Heart right ventricle (tissue), 16 donors: ENCODE measurements at regions not wholly inside any gene's neighbourhood (a gene's known extent, or its start where the extent isn't known, plus 50 kb on each side); places are given as distances from the start of the nearest gene placed in this dataset.
"Not testable (repeated sequence)": the region's sequence is repeated elsewhere in the genome, so short reads cannot be mapped to it uniquely, and the experiment has no call there.

Experiments used
- ATAC-seq, 8 donors: fragments of 200-7000 bp; cut with Tn5 transposase; one replicate each; pipeline ENCODE4 v1.9.1; 2020; ENCODE audit warnings: mild to moderate bottlenecking in 8 of 8, moderate library complexity in 8 of 8, moderate number of reproducible peaks in 1 of 8
- DNase-seq, 2 donors: peaks; one replicate each; pipeline ENCODE4 v3.0.0-alpha.2; 2020
- H3K27ac ChIP-seq, 10 donors: fragments of 200-600 bp; sonication (generic) in 2 of 10; one replicate each; pipeline versions ENCODE4 v1.5.0 to v1.8.0; 2020 to 2022; ENCODE audit warnings: mild to moderate bottlenecking in 3 of 10
- H3K27me3 ChIP-seq, 7 donors: fragments of 200-600 bp; one replicate each; pipeline ENCODE4 v1.8.0; 2021 to 2022; ENCODE audit warnings: mild to moderate bottlenecking in 2 of 7
- H3K36me3 ChIP-seq, 9 donors: fragments of 200-600 bp; sonication (generic) in 1 of 9; one replicate each; pipeline versions ENCODE4 v1.5.0 to v1.8.0; 2020 to 2022; ENCODE audit warnings: mild to moderate bottlenecking in 2 of 9
- H3K4me1 ChIP-seq, 9 donors: fragments of 200-600 bp; sonication (generic) in 1 of 9; one replicate each; pipeline versions ENCODE4 v1.5.0 to v1.8.0; 2020 to 2022; ENCODE audit warnings: mild to moderate bottlenecking in 4 of 9
- H3K4me3 ChIP-seq, 10 donors: fragments of 200-600 bp; sonication (generic) in 2 of 10; one replicate each; pipeline versions ENCODE4 v1.5.0 to v1.8.0; 2020 to 2022; ENCODE audit warnings: mild to moderate bottlenecking in 7 of 10, moderate library complexity in 2 of 10
- H3K9me3 ChIP-seq, 11 donors: fragments of 200-600 bp in 10 of 11; sonication (generic) in 2 of 11; one replicate each; pipeline versions ENCODE4 v1.5.0 to v1.8.0; 2013 to 2022; ENCODE audit warnings: mild to moderate bottlenecking in 2 of 11, control low read depth in 1 of 11, moderate library complexity in 1 of 11
- WGBS, 2 donors: extraction: QIAGEN DNeasy Blood & Tissue Kit; methylation state at CpG; one replicate each; pipeline ENCODE4 v1.1.7; 2013; ENCODE audit warnings: inconsistent platforms in 1 of 2; 5-methylcytosine and 5-hydroxymethylcytosine counted together
- intact Hi-C, 10 donors: fragments of 100-400 bp; cut with DNase I; formaldehyde crosslinking; loops; one replicate each; pipeline versions ENCODE4 v1.11.1 to v1.14.2; 2022
- TF ChIP-seq, protein P1 (sequence below), 9 donors: fragments of 200-600 bp; sonication (generic) in 2 of 9; IDR thresholded peaks; one replicate each; pipeline versions ENCODE4 v1.5.0 to v1.8.0; 2021 to 2022; ENCODE audit warnings: antibody characterized with exemption in 9 of 9, mild to moderate bottlenecking in 5 of 9, moderate library complexity in 1 of 9
- donor health status: Arrhythmogenic right ventricular cardiomyopathy.
- donor health status: ischemic (EF 13 %, LVEDD 7.1; RV severe dilation, severe dysfunction).
- donor health status: healthy with polysubstance abuse.
- donor health status: DM: no; HTN: yes; CAD: no.
- donor health status: DM: no; HTN: no; CAD: no.
- donor health status: ischemic (EF 25% LVEDD 6.9; RV normal size, moderate dysfunction).
- donor health status: ischemic (EF 25% LVEDD 5.7; RV mildly dilated, moderate dysfunction).
- donor health status: healthy.
- donor health status: DM: yes; HTN: yes; CAD: no.
- donor health status: Ischemic cardiomyopathy.
- donor health status: ischemic (EF 35%, LVEDD 5.7; RV mildly dilated, moderate dysfunction).
- donor health status: nonischemic (EF 11% LVEDD 7.7; RV severe dilation, severe dysfunction).
- donor health status: DM: yes; HTN: yes; CAD: no.
- donor health status: PGD.
- donor health status: ischemic (EF 29% LVEDD 5.4; RV normal size, mild dysfunction).
- donor health status: nonischemic (EF 23%, LVEDD 6.1; RV moderate dilation, normal function).

- Histone ChIP-seq H3K4me3 (no peak overlapping the region), H3K9me3 (no peaks in the 10 kb centered on the region), H3K27me3 (no peaks in the 10 kb centered on the region), H3K27ac (no peak overlapping the region), H3K36me3 (no peaks in the 10 kb centered on the region), H3K4me1 (no peaks in the 10 kb centered on the region)
- ATAC-seq: no peak
- TF ChIP-seq, protein P1, sequence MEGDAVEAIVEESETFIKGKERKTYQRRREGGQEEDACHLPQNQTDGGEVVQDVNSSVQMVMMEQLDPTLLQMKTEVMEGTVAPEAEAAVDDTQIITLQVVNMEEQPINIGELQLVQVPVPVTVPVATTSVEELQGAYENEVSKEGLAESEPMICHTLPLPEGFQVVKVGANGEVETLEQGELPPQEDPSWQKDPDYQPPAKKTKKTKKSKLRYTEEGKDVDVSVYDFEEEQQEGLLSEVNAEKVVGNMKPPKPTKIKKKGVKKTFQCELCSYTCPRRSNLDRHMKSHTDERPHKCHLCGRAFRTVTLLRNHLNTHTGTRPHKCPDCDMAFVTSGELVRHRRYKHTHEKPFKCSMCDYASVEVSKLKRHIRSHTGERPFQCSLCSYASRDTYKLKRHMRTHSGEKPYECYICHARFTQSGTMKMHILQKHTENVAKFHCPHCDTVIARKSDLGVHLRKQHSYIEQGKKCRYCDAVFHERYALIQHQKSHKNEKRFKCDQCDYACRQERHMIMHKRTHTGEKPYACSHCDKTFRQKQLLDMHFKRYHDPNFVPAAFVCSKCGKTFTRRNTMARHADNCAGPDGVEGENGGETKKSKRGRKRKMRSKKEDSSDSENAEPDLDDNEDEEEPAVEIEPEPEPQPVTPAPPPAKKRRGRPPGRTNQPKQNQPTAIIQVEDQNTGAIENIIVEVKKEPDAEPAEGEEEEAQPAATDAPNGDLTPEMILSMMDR (IDR thresholded peaks at IDR 0.05): no peak
- DNase-seq: no peak
- intact Hi-C loops: no loop called here
- WGBS, 2 donors: 68 to 74% methylated on average over 2 of the region's 2 CpGs
These were observed 61.8 kb upstream of the FAT3 start for GRCh38 chr11:92162776-92163175.

DNA sequence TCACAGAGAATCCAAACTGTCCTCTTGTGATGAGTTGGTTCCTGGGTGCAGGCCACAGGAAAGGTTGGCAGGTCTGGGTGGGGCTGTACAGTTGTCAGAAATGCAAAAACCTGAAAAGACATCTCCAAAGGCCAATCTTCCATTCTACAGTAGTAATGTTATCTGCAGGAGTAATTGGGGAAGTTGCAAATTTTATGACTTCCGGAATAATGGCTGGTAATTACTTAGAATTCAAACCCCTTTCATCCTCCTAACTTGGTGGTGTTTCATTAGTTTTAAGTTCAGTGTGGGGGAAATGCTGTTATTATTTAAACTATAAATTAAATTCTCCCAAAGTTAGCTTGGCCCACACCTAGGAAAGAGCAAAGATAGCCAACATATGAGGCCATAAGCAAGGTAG lies 64.7 kb upstream of the FAT3 start:
- H3K4me1 ChIP-seq: no peaks in the 10 kb centered on the region
- H3K27me3 ChIP-seq: no peaks in the 10 kb centered on the region
- 83 to 89% methylated on average over 1 of the region's 1 CpG for WGBS, 2 donors
- no peaks in the 10 kb centered on the region for H3K36me3 ChIP-seq
- no peak for DNase-seq
- no peaks in the 10 kb centered on the region for H3K9me3 ChIP-seq
- no peak for ATAC-seq
- TF ChIP-seq, protein P1 (IDR thresholded peaks at IDR 0.05): no peak
- H3K27ac ChIP-seq: no peak overlapping the region
- intact Hi-C loops: no loop called here
- no peak overlapping the region for H3K4me3 ChIP-seq

DNA sequence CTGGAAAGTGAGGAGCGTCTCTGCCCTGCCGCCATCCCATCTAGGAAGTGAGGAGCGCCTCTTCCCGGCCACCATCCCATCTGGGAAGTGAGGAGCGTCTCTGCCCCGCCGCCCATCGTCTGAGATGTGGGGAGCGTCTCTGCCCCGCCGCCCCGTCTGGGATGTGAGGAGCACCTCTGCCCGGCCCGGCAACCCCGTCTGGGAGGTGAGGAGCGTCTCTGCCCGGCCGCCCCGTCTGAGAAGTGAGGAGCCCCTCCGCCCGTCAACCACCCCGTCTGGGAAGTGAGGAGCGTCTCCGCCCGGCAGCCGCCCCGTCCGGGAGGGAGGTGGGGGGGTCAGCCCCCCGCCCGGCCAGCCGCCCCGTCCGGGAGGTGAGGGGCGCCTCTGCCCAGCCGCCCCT lies 67.2 kb upstream of the FAT3 start:
- H3K9me3 ChIP-seq, intact Hi-C loops, H3K27ac ChIP-seq, H3K27me3 ChIP-seq, H3K4me3 ChIP-seq, ATAC-seq, H3K4me1 ChIP-seq, H3K36me3 ChIP-seq: not testable (repeated sequence)
- DNase-seq: peak in 1 of 2 donors; percentile 10
- WGBS, 2 donors: 94 to 96% methylated on average over 26 to 30 of the region's 35 CpGs

DNA sequence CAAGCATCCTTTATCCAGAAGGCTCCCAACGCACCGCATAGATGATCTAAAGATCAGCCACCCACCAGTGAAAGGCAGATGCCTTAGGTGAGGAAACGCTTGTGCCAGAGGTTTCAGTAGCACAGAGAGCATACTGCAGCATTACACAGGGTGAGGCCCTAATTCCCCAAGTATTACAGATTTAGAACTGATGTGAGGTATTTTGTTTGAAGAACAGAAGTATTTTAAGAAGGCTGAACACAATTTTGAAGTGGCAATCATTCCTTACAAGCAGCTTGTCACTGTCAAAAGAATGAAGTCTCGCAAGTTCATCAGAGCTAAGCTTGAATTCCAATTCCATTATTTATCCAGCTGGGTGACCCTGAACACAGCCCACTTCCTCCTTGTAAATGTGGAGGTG lies 70.0 kb upstream of the FAT3 start:
- Histone ChIP-seq H3K27ac (no peak overlapping the region), H3K4me1 (no peaks in the 10 kb centered on the region), H3K9me3 (no peaks in the 10 kb centered on the region), H3K36me3 (no peaks in the 10 kb centered on the region), H3K27me3 (peaks cover 0 to 9% (median 0%) of the 10 kb centered on the region in 7 donors), H3K4me3 (no peak overlapping the region)
- 58 to 59% methylated on average over 4 of the region's 4 CpGs for WGBS, 2 donors
- DNase-seq: no peak
- TF ChIP-seq, protein P1 (IDR thresholded peaks at IDR 0.05): no peak
- intact Hi-C loops: no loop called here
- ATAC-seq: no peak

DNA sequence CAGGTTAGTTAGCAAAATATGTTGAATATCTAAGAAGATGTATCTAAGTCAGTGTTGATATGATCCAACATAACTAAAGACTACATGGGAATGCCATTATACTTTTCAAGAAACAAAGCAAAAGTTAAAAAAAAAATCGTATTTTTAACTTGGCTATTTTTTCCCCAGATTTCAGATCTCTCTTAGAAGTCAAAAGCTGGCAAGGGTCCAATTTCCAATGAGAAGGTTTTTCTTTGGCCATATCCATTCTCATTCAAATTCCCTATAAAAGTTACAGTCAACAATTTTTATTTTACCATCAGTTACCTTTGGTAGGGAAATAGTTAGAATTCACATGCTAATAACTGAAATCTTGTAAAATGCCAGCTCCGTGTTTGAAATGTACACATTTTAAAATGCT lies 70.5 kb upstream of the FAT3 start:
- 70 to 73% methylated on average over 2 of the region's 2 CpGs for WGBS, 2 donors
- no peaks in the 10 kb centered on the region for H3K36me3 ChIP-seq
- no peak for ATAC-seq
- H3K9me3 ChIP-seq: no peaks in the 10 kb centered on the region
- intact Hi-C loops: no loop called here
- peaks cover 0 to 10% (median 5%) of the 10 kb centered on the region in 7 donors for H3K27me3 ChIP-seq
- no peak overlapping the region for H3K27ac ChIP-seq
- H3K4me1 ChIP-seq: no peaks in the 10 kb centered on the region
- H3K4me3 ChIP-seq: no peak overlapping the region
- DNase-seq: no peak
- TF ChIP-seq, protein P1 (IDR thresholded peaks at IDR 0.05): no peak
